Activated CD4-positive, alpha-beta T cell treated with anti-CD3 and anti-CD28 coated beads, Interleukin-2, amount 50 U/mL, for 48 hours (primary cell): ENCODE measurements at regions not wholly inside any gene's neighbourhood (a gene's known extent, or its start where the extent isn't known, plus 50 kb on each side); places are given as distances from the start of the nearest gene placed in this dataset.

Experiments used
- DNase-seq, 2 experiments: peaks; one replicate each; pipeline ENCODE4 v3.0.0-alpha.2; 2020

- no peak for DNase-seq
Measured at GRCh38 chr6:37105148-37106050, 64.6 kb upstream of the PIM1 start.

- DNase-seq = no peak
Measured at GRCh38 chr6:37106051-37106363, 63.9 kb upstream of the PIM1 start.

DNA sequence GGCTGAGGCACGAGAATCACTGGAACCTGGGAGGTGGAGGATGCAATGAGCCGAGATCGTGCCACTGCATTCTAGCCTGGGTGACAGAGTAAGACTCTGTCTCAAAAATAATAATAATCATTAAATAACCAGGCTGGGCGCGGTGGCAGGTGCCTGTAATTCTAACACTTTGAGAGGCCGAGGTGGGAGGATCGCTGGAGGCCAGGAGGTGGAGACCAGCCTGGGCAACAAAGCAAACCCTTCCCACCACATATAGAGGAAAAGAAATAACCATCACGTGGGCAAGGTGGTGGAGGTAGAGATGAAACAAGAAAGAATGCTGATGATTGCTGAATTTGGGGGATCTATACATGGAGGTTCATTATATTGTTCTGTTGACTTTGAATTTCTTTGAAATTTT lies 63.4 kb upstream of the PIM1 start:
- DNase-seq = no peak

DNA sequence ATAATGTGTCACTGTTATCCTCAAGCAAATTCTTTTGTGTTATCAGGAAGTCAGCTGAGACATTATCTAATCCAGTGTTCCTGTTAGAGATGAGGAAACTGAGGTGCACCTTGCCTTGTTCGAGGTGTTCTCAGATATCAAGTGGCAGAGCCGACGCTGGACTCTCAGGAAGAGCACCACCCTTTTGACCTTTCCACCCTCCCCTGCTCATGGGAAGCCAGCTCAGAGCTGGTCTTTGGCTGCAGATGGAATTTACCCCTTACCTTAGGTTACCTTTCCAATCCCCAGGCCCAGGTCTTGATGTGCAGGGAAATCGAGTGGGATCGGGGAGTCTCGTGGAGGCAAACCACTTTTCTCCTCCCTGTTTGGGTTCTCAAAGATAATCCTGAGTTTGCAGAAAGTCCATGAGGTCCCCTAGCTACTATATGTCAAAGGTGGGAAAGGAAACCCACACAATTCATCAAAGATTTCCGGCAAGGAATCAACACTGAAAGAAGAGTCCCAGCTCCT lies 62.9 kb upstream of the PIM1 start:
- no peak for DNase-seq

DNA sequence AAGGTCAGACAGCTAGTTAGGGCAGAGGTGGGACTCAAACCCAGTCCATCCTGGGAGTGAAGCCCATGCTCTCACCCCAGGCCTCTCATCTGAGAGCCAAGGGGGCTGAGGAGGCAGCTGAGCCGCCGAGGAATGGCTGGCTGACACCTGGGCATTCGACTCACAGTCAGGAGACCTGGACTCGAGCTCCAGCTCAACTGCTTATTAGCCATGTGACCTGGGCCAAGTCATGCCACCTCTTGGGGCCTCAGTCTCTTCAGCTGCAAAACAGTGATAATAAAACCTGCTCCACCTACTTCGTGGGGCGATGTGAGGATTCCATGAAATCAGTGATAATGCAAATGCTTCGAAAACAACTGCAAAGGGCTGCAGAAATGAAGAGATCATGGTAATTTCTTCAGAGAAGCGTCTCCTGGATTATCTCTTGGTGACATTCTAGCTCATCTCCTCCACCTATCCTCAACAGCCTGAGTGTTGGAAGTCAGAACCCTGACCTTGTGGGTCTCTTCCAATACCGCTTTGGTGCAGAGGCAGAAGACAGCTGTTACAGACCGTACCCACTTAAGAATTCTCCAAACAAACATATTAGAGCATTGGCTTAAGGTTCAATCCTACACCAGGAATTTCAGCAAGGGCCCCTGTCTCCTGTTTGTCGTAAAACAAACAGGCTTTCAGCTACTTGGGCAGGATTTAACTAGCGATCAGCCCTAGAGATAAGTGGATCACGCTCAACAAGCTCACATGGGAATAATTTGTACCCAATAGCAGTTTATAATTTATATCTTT lies 60.0 kb upstream of the PIM1 start:
- DNase-seq = no peak

- DNase-seq = peak; percentile 32 to 51
Measured at GRCh38 chr6:37110500-37111461, 59.2 kb upstream of the PIM1 start.

DNA sequence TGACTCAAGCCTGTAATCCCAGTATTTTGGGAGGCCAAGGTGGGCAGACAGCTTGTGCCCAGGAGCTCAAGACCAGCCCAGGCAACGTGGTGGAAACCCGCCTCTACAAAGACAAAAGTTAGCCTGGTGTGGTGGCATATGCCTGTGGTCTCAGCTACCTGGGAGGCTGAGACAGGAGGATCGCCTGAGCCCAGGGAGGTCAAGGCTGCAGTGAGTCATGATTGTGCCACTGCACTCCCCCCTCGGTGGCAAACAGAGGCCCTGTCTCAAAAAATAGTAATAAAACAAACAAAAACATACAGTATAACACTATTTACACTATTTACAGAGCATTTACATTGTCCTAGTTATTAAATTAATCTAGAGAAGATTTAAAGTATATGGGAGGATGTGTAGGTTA lies 56.0 kb upstream of the PIM1 start:
- no peak for DNase-seq

DNA sequence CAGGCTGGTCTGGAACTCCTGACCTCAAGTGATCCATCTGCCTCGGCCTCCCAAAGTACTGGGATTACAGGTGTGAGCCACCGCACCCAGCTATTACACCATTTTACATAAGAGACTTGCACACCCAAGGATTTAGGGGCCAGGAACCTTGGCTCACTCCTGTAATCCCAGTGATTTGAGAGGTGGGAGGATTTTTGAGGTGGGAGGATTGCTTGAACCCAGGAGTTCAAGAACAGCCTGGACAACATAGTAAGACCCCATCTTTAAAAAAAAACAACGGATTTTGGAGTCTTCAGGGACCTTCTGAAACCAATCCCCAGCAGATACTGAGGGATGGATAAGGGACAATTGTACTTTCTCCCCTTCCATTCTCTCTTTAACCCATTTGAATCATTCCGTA lies 55.3 kb upstream of the PIM1 start:
- no peak for DNase-seq

- no peak for DNase-seq
Measured at GRCh38 chr6:37115236-37115895, 54.6 kb upstream of the PIM1 start.

DNA sequence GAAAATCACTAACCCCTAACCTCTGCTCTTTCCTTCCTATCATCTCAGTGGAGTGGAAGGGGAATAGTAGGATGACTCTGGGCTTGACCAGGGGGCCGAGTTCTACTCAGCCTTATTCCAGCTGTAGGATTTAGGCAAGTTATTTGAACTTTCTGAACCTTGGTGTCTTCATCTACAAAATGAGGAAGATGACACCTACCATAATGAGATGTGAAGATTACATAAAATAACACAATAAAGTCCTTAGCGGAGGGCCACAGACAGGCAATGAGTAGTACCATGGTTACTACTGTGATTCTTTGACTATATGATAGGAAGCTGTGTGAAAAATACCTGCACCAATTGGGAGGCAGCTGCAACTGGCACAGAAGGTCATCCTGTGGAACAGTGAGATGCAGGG lies 53.6 kb upstream of the PIM1 start:
- DNase-seq = no peak

DNA sequence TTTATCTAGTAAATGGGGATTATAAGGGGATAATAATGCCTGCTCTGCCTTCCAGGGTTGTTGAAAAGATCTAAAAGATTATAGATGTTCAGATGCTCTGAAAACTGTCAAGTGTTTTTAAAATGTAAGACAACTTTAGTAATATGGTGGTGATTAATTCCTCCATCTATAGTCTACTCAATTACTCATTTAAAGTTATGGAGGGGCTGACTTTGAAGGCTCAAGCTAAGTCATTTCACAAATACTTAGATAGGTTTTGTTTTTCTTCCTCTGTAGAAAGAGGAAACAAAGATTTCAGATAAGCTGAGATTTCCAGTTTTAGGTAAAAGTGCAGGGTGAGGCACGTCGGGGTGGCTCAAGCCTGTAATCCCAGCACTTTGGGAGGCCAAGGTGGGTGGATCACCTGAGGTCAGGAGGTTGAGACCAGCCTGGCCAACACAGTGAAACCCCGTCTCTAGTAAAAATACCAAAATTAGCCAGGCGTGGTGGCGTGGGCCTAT lies 50.5 kb upstream of the PIM1 start:
- DNase-seq = no peak
